ENCODE measurements at regions not wholly inside any gene's neighbourhood (a gene's known extent, or its start where the extent isn't known, plus 50 kb on each side); places are given as distances from the start of the nearest gene placed in this dataset.
"Not testable (repeated sequence)": the region's sequence is repeated elsewhere in the genome, so short reads cannot be mapped to it uniquely, and the experiment has no call there.

DNA sequence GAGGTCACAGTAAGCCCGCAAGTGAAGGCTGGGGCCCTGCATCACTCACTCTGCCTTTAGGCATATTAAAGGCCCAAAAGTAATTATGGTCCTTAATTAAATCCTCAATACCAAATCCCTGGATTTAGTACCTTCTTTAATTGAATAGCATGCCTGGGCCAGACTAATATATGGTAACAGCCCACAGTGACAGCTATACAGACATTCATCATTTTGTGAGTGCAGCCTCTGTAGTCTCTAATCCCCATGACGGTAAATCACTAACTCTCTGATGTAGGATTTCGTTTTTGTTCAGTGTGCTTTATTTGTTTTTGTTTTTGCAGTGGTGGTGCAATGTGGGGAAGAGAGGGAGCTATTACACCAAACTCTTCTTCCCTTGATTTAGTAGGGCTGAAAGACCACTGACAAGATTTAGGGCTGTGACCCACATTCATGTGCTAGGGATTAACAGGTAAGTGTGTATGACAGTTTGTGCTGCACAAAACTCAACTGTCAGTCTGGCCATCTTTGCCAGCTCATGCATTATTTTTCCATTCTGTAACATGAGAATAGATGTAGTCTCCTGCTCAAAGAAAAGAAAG is 60.6 kb upstream of the SLC39A8 start:
- ATAC-seq: no peak
- TF ChIP-seq ZFP3 (CRISPR knock-in tag; IDR thresholded peaks at IDR 0.05) (no peak), ZC3H10 (CRISPR knock-in tag; IDR thresholded peaks at IDR 0.05) (no peak), ZNF70 (CRISPR knock-in tag; IDR thresholded peaks at IDR 0.05) (no peak), ZFP30 (CRISPR knock-in tag; IDR thresholded peaks at IDR 0.05) (no peak), TSHZ2 (CRISPR knock-in tag; IDR thresholded peaks at IDR 0.05) (no peak), ISL1 (CRISPR knock-in tag; IDR thresholded peaks at IDR 0.05) (no peak), TCF4 (CRISPR knock-in tag; IDR thresholded peaks at IDR 0.05; ENCODE audit: borderline replicate concordance) (no peak), TOX (CRISPR knock-in tag; IDR thresholded peaks at IDR 0.05; ENCODE audit: borderline replicate concordance) (no peak), PATZ1 (CRISPR knock-in tag; IDR thresholded peaks at IDR 0.05; ENCODE audit: borderline replicate concordance) (no peak), ZNF8 (CRISPR knock-in tag; IDR thresholded peaks at IDR 0.05) (no peak), SNAI2 (CRISPR knock-in tag; IDR thresholded peaks at IDR 0.05) (no peak), RARB (CRISPR knock-in tag; IDR thresholded peaks at IDR 0.05) (no peak), GLIS3 (CRISPR knock-in tag; IDR thresholded peaks at IDR 0.05) (no peak), ESRRG (CRISPR knock-in tag; IDR thresholded peaks at IDR 0.05) (no peak), OSR1 (CRISPR knock-in tag; IDR thresholded peaks at IDR 0.05) (no peak)
- TF ChIP-seq, protein P1, sequence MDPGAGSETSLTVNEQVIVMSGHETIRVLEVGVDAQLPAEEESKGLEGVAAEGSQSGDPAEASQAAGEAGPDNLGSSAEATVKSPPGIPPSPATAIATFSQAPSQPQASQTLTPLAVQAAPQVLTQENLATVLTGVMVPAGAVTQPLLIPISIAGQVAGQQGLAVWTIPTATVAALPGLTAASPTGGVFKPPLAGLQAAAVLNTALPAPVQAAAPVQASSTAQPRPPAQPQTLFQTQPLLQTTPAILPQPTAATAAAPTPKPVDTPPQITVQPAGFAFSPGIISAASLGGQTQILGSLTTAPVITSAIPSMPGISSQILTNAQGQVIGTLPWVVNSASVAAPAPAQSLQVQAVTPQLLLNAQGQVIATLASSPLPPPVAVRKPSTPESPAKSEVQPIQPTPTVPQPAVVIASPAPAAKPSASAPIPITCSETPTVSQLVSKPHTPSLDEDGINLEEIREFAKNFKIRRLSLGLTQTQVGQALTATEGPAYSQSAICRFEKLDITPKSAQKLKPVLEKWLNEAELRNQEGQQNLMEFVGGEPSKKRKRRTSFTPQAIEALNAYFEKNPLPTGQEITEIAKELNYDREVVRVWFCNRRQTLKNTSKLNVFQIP (CRISPR knock-in tag; IDR thresholded peaks at IDR 0.05; ENCODE audit: borderline replicate concordance, low read depth): no peak

DNA sequence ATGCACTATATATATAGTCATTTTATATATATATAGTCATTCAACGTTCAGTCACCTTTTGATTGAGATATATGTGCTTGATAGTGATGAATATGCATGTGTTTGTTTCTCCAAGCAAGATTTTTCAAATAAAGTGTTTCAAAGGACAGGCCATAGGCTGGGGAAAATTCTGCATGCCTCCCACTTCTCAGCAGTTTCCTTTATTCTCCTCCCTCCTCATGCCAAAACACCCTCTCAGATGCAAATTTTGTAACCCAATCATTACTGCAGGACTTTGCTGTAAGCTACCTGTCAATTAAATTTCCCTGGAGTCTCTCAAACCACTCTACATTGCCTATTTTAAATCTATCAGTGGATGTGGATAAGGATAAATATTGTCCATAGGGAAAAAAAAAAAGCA is 65.6 kb upstream of the SLC39A8 start:
- ATAC-seq: not testable (repeated sequence)

GRCh38 chr4:102411408-102411807 is 66.1 kb upstream of the SLC39A8 start:
- ATAC-seq: no peak
- TF ChIP-seq ISL1 (CRISPR knock-in tag; IDR thresholded peaks at IDR 0.05) (no peak), CREB5 (CRISPR knock-in tag; IDR thresholded peaks at IDR 0.05; ENCODE audit: low read depth) (no peak), OSR1 (CRISPR knock-in tag; IDR thresholded peaks at IDR 0.05) (no peak), TCF4 (CRISPR knock-in tag; IDR thresholded peaks at IDR 0.05; ENCODE audit: borderline replicate concordance) (no peak), ESRRG (CRISPR knock-in tag; IDR thresholded peaks at IDR 0.05) (no peak), ARNTL (CRISPR knock-in tag; IDR thresholded peaks at IDR 0.05; ENCODE audit: borderline replicate concordance, low read depth) (no peak)
- TF ChIP-seq, protein P1 (CRISPR knock-in tag; IDR thresholded peaks at IDR 0.05; ENCODE audit: borderline replicate concordance, low read depth): no peak

- no peak for TF ChIP-seq RARB (CRISPR knock-in tag; IDR thresholded peaks at IDR 0.05)
- TF ChIP-seq BACH2 (CRISPR knock-in tag; IDR thresholded peaks at IDR 0.05; ENCODE audit: borderline replicate concordance): no peak
- no peak for TF ChIP-seq GLIS3 (CRISPR knock-in tag; IDR thresholded peaks at IDR 0.05)
- no peak for TF ChIP-seq ZNF70 (CRISPR knock-in tag; IDR thresholded peaks at IDR 0.05)
- no peak for TF ChIP-seq CSDC2 (CRISPR knock-in tag; IDR thresholded peaks at IDR 0.05)
- TF ChIP-seq ZFP30 (CRISPR knock-in tag; IDR thresholded peaks at IDR 0.05): no peak
- TF ChIP-seq TSHZ2 (CRISPR knock-in tag; IDR thresholded peaks at IDR 0.05): no peak
- no peak for ATAC-seq
Measured at GRCh38 chr4:102416765-102417164, 71.5 kb upstream of the SLC39A8 start.

Measured in SK-N-SH treated with all-trans-retinoic acid at 6 μM for 48 hours (cell line).